Cardiac septum (tissue), 1 donor: ENCODE measurements at regions not wholly inside any gene's neighbourhood (a gene's known extent, or its start where the extent isn't known, plus 50 kb on each side); places are given as distances from the start of the nearest gene placed in this dataset.

Source experiments
- DNase-seq: peaks from one replicate; pipeline ENCODE4 v3.0.0-alpha.2; 2020; ENCODE audit warnings: low spot score
- intact Hi-C: fragments of 100-400 bp; cut with DNase I; formaldehyde crosslinking; loops from one replicate; pipeline ENCODE4 v1.14.0; 2022
- donor health status: DM: no; HTN: no; CAD: no.

- intact Hi-C loops = no loop called here
- DNase-seq = no peak
Observed at GRCh38 chr15:89400782-89401545, 66.3 kb upstream of the POLG start.

- DNase-seq = no peak
- intact Hi-C loops = no loop called here
Observed at GRCh38 chr15:89400116-89400781, 65.6 kb upstream of the POLG start.

DNA sequence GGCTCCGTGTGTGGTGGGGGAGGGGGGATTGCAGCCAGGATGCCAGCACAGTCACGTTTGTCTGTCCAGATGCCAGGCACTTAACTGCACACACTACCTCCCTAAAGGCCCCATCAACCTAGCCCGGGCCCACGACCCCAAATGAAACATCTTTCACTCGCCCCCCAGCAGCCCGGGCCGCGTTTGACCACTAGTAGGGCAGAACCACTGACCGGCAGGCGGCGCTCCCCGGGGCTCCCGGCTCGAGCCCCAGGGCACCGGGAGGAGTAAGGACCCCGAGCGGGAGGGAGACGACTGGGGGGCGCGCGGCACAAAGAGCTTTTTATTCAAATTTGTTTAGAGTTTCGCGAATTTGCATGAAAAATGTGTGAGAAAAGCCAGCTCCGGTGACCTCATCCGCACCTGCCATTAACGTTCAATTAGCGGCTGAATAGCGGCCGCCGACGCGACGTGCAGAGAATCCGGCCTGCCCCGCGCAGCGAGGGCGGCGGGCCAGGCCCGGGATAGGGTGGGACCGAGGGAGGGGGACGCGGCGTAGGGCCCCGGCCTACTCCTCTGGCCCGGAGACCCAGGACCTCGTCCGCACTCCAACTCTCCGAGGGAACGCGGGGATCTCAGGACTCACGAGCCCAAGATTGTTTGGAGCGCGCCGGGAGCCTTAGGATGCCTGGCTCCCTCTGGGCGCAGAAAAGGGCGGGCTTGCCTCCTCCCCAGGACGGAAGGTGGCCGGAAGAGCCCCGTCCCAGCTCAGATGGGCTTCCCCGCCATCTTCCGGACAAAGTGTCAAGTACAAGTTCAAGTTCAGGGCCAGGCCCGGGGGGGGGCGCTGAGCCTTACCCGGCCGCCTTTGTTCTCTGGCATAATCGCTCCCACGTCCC, 64.9 kb upstream of the POLG start:
- no peak for DNase-seq
- intact Hi-C loops = no loop called here

DNA sequence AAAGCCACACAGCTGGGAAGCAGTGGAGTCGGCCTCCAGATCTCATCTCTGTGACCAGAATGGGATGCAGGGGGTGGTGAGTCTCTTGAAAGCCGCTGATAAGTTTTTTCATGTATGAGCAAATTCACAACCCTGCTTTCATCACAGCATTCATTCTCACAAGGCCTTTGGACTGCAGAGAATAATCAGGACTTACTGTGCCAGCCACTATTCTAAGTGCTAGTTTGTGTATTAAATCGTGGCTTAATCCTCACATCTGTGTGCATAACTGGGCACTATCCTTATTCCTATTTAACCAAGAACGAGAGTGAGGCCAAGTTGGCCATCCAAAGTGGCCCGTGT, 64.2 kb upstream of the POLG start:
- intact Hi-C loops = no loop called here

GRCh38 chr15:89397653-89398023, 63.0 kb upstream of the POLG start:
- intact Hi-C loops = no loop called here
- no peak for DNase-seq

More for the DNA sequence above, 64.2 kb upstream of the POLG start:
- no peak for DNase-seq

DNA sequence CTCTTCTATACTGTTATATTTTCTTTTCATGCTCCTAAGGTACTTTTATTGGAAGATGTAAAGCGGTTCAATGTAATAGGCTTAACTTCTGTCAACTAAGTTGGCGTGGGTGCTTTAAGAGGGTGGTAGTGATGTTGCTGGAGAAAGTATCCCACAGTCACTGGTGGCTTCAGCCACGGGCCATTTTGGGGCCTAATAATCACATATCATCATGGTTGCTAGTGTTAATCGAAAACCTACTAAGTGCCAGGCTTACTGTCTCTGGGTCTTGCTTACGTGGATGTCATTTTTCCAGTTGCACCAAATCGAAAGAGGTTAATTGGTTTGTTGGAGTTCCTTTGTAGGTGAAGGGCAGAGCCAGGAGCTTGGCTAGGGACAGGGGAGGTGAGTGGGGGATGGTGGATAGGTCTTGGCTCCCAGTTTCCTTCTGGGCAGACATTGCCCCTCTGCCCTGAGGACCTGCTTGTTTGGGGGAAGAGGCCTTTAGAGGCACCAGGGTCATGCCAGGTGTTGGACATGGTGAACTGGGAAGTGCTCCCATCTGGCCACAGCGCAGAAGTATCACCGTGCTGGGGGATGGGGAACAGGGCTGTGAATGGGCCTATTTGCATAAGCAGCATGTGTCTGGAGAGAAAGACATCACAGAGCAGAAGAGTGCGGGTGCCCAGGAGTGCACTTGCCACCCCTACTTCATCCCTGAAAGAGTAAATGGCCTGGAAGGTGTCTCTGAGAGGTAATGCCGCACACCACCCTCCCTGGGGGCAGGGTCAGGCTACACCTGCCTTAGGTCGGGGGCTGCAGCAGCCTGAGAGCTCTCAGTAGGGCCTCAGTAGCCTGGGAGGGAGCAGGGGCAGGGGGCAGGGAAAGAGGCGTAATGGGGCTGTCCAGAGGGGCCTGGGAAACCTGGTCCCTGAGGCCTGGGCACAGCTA, 62.4 kb upstream of the POLG start:
- intact Hi-C loops = no loop called here
- no peak for DNase-seq

GRCh38 chr15:89395996-89396395, 61.4 kb upstream of the POLG start:
- intact Hi-C loops = no loop called here
- DNase-seq = no peak

DNA sequence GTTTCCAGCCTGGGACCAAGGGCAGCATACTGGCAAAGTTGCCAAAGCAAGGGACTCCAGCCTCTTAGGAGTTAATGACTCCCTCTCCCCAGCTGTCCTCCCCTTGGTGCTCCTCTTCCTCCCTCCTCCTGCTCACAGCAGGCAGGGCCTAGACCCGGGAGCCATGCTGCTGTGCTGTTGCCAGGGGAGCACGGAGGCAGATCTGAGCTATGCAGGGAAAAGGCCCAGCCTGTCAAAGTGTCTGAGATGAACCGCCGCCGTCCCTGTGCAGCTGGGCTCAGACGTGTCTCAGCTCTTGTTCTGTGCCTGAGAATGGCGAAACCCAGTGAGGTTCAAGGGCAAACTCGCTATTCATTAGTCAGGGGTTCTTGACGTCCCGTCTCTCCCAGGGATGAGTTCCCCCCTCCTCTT, 60.8 kb upstream of the POLG start:
- no peak for DNase-seq
- intact Hi-C loops = no loop called here

DNA sequence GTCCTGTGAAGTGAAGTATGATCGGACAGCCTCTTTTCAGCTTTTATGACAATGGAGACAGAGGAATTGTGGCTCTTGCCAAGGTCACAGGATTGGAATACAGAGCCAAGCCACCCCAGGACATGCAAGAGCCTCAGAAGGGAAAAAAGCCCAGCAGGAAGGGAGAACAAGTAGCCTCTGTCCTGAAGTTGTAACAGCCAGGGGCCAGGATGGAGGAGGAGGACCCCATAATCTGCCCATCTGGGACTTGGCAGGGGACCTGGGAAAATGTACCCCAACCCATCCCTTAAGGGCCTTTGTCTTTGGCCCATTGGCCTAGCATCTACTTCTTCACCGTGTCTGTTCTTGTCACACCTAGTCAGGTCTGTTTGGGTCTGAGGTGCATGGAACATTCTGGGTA, 60.4 kb upstream of the POLG start:
- DNase-seq = no peak
- intact Hi-C loops = no loop called here

DNA sequence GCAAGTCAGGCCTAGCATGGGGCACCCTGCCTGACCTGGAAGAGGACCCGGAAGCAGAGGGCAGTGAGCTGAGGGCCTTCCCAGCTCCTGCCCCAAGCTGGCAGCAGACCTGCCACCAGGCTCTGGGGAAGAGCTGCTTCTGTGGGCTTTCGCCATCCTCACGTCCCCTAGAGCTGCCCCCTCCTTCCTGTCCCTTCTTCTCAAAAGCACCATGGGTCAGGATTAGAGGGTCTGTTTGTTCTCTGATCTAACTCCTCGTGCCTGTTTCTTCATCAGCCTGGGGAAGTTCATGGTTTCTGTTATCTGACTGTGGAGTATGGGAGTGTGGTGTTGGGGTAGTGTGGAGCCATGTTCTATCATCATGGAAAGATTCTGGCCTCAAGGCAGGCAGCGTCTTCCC, 58.4 kb upstream of the POLG start:
- no peak for DNase-seq
- intact Hi-C loops = no loop called here

DNA sequence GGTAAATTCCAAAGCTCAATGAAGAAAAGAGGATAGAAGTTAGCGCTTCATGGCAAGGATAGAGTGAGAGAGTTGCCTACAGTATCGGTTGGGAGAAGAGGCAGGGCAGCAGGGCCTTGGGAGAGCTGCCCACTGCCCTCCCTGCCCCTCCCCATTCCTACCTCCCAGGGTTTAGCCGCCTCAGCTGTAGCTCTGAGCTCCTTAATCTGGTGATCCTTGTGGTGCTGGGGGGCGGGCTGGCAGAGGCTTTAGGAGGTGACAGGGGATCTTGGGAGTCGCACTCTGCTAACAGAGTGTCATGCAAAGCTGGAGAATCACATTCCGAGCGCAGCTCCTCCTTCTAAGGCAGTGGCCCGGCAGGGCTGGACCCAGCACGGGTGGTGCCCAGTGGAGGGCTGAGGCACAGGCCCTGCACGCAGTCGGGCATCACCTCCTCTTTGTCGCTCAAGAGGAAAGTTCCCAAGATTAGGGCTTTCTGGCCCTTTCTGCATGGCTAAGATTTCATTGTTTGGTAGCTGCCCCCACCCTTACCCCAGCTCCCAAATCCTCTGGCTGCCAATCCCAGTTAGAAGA, 57.1 kb upstream of the POLG start:
- intact Hi-C loops = no loop called here
- DNase-seq = no peak

- intact Hi-C loops = no loop called here
Observed at GRCh38 chr15:89389841-89390603, 55.4 kb upstream of the POLG start.

DNA sequence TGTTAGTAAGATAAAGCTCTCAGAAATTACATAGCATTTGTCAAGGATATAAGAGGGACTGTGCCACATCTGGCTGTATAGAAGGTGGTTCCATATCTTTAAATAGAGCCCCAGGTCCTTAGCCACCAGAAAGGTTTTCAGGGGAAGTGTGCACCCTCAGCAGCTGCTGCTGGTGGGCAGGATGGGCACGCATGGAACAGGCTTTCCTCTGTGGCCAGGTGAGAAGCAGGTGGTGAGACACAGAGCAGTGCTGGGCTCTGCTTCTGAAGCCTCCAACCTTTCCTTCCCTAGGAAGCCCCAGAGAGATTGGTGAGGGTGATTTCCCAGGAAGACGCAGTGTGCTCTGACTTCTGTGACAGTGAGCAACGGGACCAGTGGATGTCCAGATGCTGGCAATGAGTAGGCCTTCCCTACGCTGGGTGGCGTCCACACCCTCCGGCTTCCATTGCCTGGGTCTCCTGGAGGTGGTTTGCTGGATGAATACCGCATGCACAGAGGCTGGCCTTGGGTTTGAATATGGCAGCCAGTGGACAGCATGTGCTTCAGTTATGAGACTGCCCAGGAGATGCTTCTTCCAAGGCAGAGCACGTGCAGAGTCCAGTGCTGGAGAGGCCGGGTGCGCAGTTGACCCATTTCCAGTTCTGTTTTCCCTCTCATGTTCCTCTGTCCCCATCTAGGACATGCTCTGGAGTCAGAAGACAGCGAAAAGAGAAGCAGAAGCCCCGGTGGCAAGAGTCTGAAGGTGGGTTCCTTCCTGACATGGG, 52.7 kb upstream of the POLG start:
- DNase-seq = no peak
- intact Hi-C loops = no loop called here

More at GRCh38 chr15:89389841-89390603, 55.4 kb upstream of the POLG start:
- DNase-seq = no peak

DNA sequence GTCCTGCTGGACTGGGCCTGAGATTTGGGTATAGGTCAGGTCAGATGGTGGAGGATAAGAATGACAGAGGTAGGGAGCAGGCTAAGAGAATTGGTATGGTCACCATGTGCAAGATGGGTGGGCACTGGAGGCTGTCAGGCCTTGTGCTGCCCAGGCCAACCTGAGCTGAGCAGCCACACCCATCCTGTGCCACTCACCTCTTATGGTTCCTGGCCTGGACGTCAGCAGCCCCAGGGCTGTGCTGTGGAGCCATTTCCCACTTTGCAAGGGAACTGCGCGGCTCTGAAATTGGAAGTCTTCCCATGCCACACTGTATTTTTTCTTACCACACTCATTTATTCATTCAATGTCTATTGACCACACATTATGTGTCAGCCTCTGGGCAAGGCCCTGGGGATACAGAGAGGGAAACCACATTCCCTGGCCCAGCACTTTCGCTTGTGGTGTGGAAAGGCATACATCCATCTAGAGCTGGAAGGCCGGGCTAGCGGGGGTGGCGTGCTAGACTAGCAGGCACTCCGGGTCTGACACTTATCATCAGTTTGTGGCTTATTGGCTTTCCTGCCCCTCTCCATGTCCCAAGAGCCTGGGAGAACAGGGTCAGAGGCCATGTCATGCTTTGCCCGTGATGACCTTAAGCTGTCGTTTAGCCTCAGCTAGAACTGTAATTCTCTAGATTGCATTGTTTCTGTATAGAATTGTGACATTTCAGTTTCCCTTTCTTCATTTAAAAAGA, 51.1 kb upstream of the POLG start:
- intact Hi-C loops = no loop called here
- DNase-seq = no peak
